Peyer's patch (tissue), 4 donors: ENCODE measurements at regions not wholly inside any gene's neighbourhood (a gene's known extent, or its start where the extent isn't known, plus 50 kb on each side); places are given as distances from the start of the nearest gene placed in this dataset.
"Not testable (repeated sequence)": the region's sequence is repeated elsewhere in the genome, so short reads cannot be mapped to it uniquely, and the experiment has no call there.

Experiments
- DNase-seq, 3 donors: peaks; one replicate each; pipeline ENCODE4 v3.0.0-alpha.2; 2017 to 2019
- H3K27ac ChIP-seq, 4 donors: fragments of 200-600 bp; sonication (generic); one replicate each; pipeline ENCODE4 v1.5.1; 2016 to 2019
- H3K27me3 ChIP-seq, 2 donors: fragments of 200-600 bp; sonication (generic); one replicate each; pipeline ENCODE4 v1.5.1; 2019
- H3K36me3 ChIP-seq, 3 donors: fragments of 200-600 bp; sonication (generic); one replicate each; pipeline ENCODE4 v1.5.1; 2016 to 2019
- H3K4me1 ChIP-seq, 4 donors: fragments of 200-600 bp; sonication (generic); one replicate each; pipeline ENCODE4 v1.5.1; 2016 to 2019
- H3K4me3 ChIP-seq, 4 donors: fragments of 200-600 bp; sonication (generic); 1 replicate in 3 of 4; 2 replicates in 1 of 4; pipeline ENCODE4 v1.5.1; 2016 to 2019; ENCODE audit warnings: mild to moderate bottlenecking in 1 of 4
- H3K9me3 ChIP-seq, 4 donors: fragments of 200-600 bp; sonication (generic); one replicate each; pipeline ENCODE4 v1.5.1; 2016 to 2019; ENCODE audit warnings: mild to moderate bottlenecking in 1 of 4
- CTCF ChIP-seq, 6 experiments: fragments of 450-650 bp in 4 of 6; fragments of 200-600 bp in 2 of 6; sonication (generic) in 1 of 6; IDR thresholded peaks; one replicate each; pipeline ENCODE4 v1.5.1; 2017 to 2019; ENCODE audit warnings: antibody characterized with exemption in 6 of 6, mild to moderate bottlenecking in 3 of 6, moderate library complexity in 1 of 6
- POLR2A ChIP-seq, 2 donors: fragments of 450-650 bp; IDR thresholded peaks; one replicate each; pipeline ENCODE4 v1.5.1; 2017; ENCODE audit warnings: antibody characterized with exemption in 2 of 2, mild to moderate bottlenecking in 2 of 2, moderate library complexity in 2 of 2

GRCh38 chr4:170887396-170887795 is 797.6 kb upstream of the AADAT start:
- Histone ChIP-seq H3K9me3 (no peaks in the 10 kb centered on the region), H3K4me1 (no peaks in the 10 kb centered on the region), H3K4me3 (no peak overlapping the region), H3K36me3 (no peaks in the 10 kb centered on the region), H3K27me3 (no peaks in the 10 kb centered on the region), H3K27ac (no peak overlapping the region)
- no peak for TF ChIP-seq POLR2A (IDR thresholded peaks at IDR 0.05)
- TF ChIP-seq CTCF (IDR thresholded peaks at IDR 0.05): no peak
- DNase-seq: no peak

- TF ChIP-seq CTCF (IDR thresholded peaks at IDR 0.05) (no peak), POLR2A (IDR thresholded peaks at IDR 0.05) (no peak)
- H3K4me1 ChIP-seq: no peaks in the 10 kb centered on the region
- DNase-seq: no peak
- no peaks in the 10 kb centered on the region for H3K9me3 ChIP-seq
- no peak overlapping the region for H3K4me3 ChIP-seq
- H3K27me3 ChIP-seq: no peaks in the 10 kb centered on the region
- H3K27ac ChIP-seq: no peak overlapping the region
- no peaks in the 10 kb centered on the region for H3K36me3 ChIP-seq
These were observed 795.3 kb upstream of the AADAT start for GRCh38 chr4:170884969-170885570.

- H3K4me1 ChIP-seq, H3K27me3 ChIP-seq, H3K27ac ChIP-seq, H3K9me3 ChIP-seq, H3K36me3 ChIP-seq, DNase-seq, H3K4me3 ChIP-seq: not testable (repeated sequence)
These were observed 791.9 kb upstream of the AADAT start for GRCh38 chr4:170881646-170882045.

GRCh38 chr4:170875868-170876267 is 786.1 kb upstream of the AADAT start:
- H3K36me3 ChIP-seq: no peaks in the 10 kb centered on the region
- TF ChIP-seq POLR2A (IDR thresholded peaks at IDR 0.05): no peak
- TF ChIP-seq CTCF (IDR thresholded peaks at IDR 0.05): no peak
- H3K4me1 ChIP-seq: no peaks in the 10 kb centered on the region
- H3K9me3 ChIP-seq: no peaks in the 10 kb centered on the region
- no peak overlapping the region for H3K27ac ChIP-seq
- DNase-seq: no peak
- H3K4me3 ChIP-seq: no peak overlapping the region
- H3K27me3 ChIP-seq: no peaks in the 10 kb centered on the region

GRCh38 chr4:170872794-170873193 is 783.0 kb upstream of the AADAT start:
- H3K9me3 ChIP-seq: no peaks in the 10 kb centered on the region
- no peaks in the 10 kb centered on the region for H3K4me1 ChIP-seq
- no peak for TF ChIP-seq CTCF (IDR thresholded peaks at IDR 0.05)
- no peak for TF ChIP-seq POLR2A (IDR thresholded peaks at IDR 0.05)
- DNase-seq: no peak
- no peaks in the 10 kb centered on the region for H3K36me3 ChIP-seq
- H3K27ac ChIP-seq: no peak overlapping the region
- H3K27me3 ChIP-seq: no peaks in the 10 kb centered on the region
- no peak overlapping the region for H3K4me3 ChIP-seq

GRCh38 chr4:170868170-170868569 is 778.4 kb upstream of the AADAT start:
- no peaks in the 10 kb centered on the region for H3K27me3 ChIP-seq
- no peak for TF ChIP-seq POLR2A (IDR thresholded peaks at IDR 0.05)
- no peak for TF ChIP-seq CTCF (IDR thresholded peaks at IDR 0.05)
- H3K4me1 ChIP-seq: no peaks in the 10 kb centered on the region
- H3K9me3 ChIP-seq: no peaks in the 10 kb centered on the region
- no peaks in the 10 kb centered on the region for H3K36me3 ChIP-seq
- H3K4me3 ChIP-seq: no peak overlapping the region
- H3K27ac ChIP-seq: no peak overlapping the region
- no peak for DNase-seq
